SK-N-SH (cell line): ENCODE measurements at regions not wholly inside any gene's neighbourhood (a gene's known extent, or its start where the extent isn't known, plus 50 kb on each side); places are given as distances from the start of the nearest gene placed in this dataset.

Experiments
- CTCF ChIA-PET: fragments of 300-600, 350-600 bp; formaldehyde crosslinking; extraction: SDS; loops from one replicate; lab custom pipeline; 2021; lab: Yijun Ruan, JAX
- POLR2A ChIA-PET: fragments of 350-600 bp; sonication (Branson Sonifier 250); formaldehyde crosslinking; extraction: SDS; loops from one replicate; lab custom pipeline; 2020; ENCODE audit warnings: antibody characterized with exemption, inconsistent platforms; lab: Yijun Ruan, JAX
- DNase-seq: peaks from one replicate; pipeline ENCODE4 v3.0.0; 2012
- H2AFZ ChIP-seq: fragments of 200-600 bp; sonication (generic); 2 replicates; pipeline ENCODE4 v1.8.1; 2016; ENCODE audit warnings: antibody characterized with exemption, mild to moderate bottlenecking, low read depth
- H3F3A ChIP-seq: fragments of 200-600 bp; sonication (generic); replicated peaks from 2 replicates; pipeline ENCODE3; 2016; ENCODE audit warnings: antibody characterized with exemption, mild to moderate bottlenecking; ENCODE audit not compliant: insufficient read depth
- H3K27ac ChIP-seq, 2 experiments: fragments of 200-500 bp in 1 of 2; fragments of 200-600 bp in 1 of 2; sonication (Bioruptor generic) in 1 of 2; sonication (generic), shearing (Covaris generic) in 1 of 2; 2 replicates each; pipeline versions ENCODE4 v1.5.1 to v1.6.1; 2014 to 2016; ENCODE audit warnings: low read depth in 2 of 2, inconsistent platforms in 1 of 2, low read length in 1 of 2, mild to moderate bottlenecking in 1 of 2, mixed read lengths in 1 of 2
- H3K27me3 ChIP-seq: fragments of 200-600 bp; sonication (generic), shearing (Covaris generic); 2 replicates; pipeline ENCODE4 v1.6.1; 2016; ENCODE audit warnings: mixed run types; ENCODE audit not compliant: insufficient read depth
- H3K36me3 ChIP-seq, 2 experiments: fragments of 200-500 bp in 1 of 2; fragments of 200-600 bp in 1 of 2; sonication (Bioruptor generic) in 1 of 2; sonication (generic) in 1 of 2; replicated peaks in 1 of 2; 2 replicates each; pipeline versions ENCODE3 to v1.5.1; 2014 to 2016; ENCODE audit warnings: low read length in 1 of 2, mild to moderate bottlenecking in 1 of 2; ENCODE audit not compliant: insufficient read depth in 2 of 2, control insufficient read depth in 1 of 2
- H3K4me1 ChIP-seq, 2 experiments: fragments of 200-500 bp in 1 of 2; fragments of 200-600 bp in 1 of 2; sonication (Bioruptor generic) in 1 of 2; sonication (generic), shearing (Covaris generic) in 1 of 2; 2 replicates each; pipeline versions ENCODE4 v1.5.1 to v1.6.1; 2014 to 2016; ENCODE audit warnings: low read depth in 1 of 2, low read length in 1 of 2, mixed run types in 1 of 2; ENCODE audit not compliant: insufficient read depth in 2 of 2, control insufficient read depth in 1 of 2
- H3K4me2 ChIP-seq: fragments of 200-600 bp; sonication (generic), shearing (Covaris generic); 2 replicates; pipeline ENCODE4 v1.6.1; 2017; ENCODE audit warnings: mixed run types
- H3K4me3 ChIP-seq, 2 experiments: fragments of 200-500 bp in 1 of 2; fragments of 200-600 bp in 1 of 2; sonication (Bioruptor generic) in 1 of 2; sonication (generic), shearing (Covaris generic) in 1 of 2; 2 replicates each; pipeline versions ENCODE4 v1.5.1 to v1.8.1; 2014 to 2016; ENCODE audit warnings: low read depth in 2 of 2, inconsistent platforms in 1 of 2, low read length in 1 of 2, mild to moderate bottlenecking in 1 of 2, mixed read lengths in 1 of 2, moderate library complexity in 1 of 2
- H3K79me2 ChIP-seq: fragments of 200-600 bp; sonication (generic); 2 replicates; pipeline ENCODE4 v1.8.1; 2017; ENCODE audit warnings: mild to moderate bottlenecking; ENCODE audit not compliant: insufficient read depth
- H3K9ac ChIP-seq: fragments of 200-600 bp; sonication (generic); 2 replicates; pipeline ENCODE4 v1.6.1; 2017; ENCODE audit warnings: mixed run types
- H3K9me2 ChIP-seq: fragments of 200-600 bp; sonication (generic); 2 replicates; pipeline ENCODE4 v1.6.1; 2017; ENCODE audit warnings: mixed run types
- H3K9me3 ChIP-seq: fragments of 200-600 bp; sonication (generic); 2 replicates; pipeline ENCODE4 v1.6.1; 2017; ENCODE audit warnings: mixed run types, mild to moderate bottlenecking, moderate library complexity
- H4K20me1 ChIP-seq: fragments of 200-600 bp; sonication (generic); 2 replicates; pipeline ENCODE4 v1.6.1; 2017; ENCODE audit warnings: mild to moderate bottlenecking, mixed run types; ENCODE audit not compliant: insufficient read depth
- CHD2 ChIP-seq: fragments of 150-350 bp; IDR thresholded peaks from 2 replicates; pipeline ENCODE4 v1.6.1; 2018; ENCODE audit warnings: low read length; ENCODE audit not compliant: partially characterized antibody
- FOSL2 ChIP-seq: IDR thresholded peaks from 2 replicates; pipeline ENCODE4 v1.4.0; 2012; ENCODE audit warnings: low read depth, mild to moderate bottlenecking, moderate library complexity, borderline replicate concordance
- FOXM1 ChIP-seq: IDR thresholded peaks from 2 replicates; pipeline ENCODE4 v1.4.0; 2012; ENCODE audit warnings: low read depth, mild to moderate bottlenecking
- JUND ChIP-seq: IDR thresholded peaks from 2 replicates; pipeline ENCODE4 v1.4.0; 2012
- RAD21 ChIP-seq: IDR thresholded peaks from 2 replicates; pipeline ENCODE4 v1.6.1; 2012; ENCODE audit warnings: mild to moderate bottlenecking, low read length
- RFX5 ChIP-seq: IDR thresholded peaks from 2 replicates; pipeline ENCODE4 v1.6.1; 2012; ENCODE audit warnings: mild to moderate bottlenecking, improper control_type of control experiment, low read length
- RXRA ChIP-seq: IDR thresholded peaks from 2 replicates; pipeline ENCODE4 v1.4.0; 2012; ENCODE audit warnings: low read depth, mild to moderate bottlenecking, borderline replicate concordance
- SIN3A ChIP-seq: IDR thresholded peaks from 2 replicates; pipeline ENCODE4 v1.6.1; 2012; ENCODE audit warnings: low read depth, mild to moderate bottlenecking, low read length, moderate library complexity, borderline replicate concordance
- TCF12 ChIP-seq: IDR thresholded peaks from 2 replicates; pipeline ENCODE4 v1.4.0; 2012
- USF1 ChIP-seq: IDR thresholded peaks from 2 replicates; pipeline ENCODE4 v1.4.0; 2012; ENCODE audit warnings: low read depth, borderline replicate concordance
- WGBS: methylation state at CpG from one replicate; pipeline ENCODE4 v1.1.6; 2017; ENCODE audit warnings: low lambda C conversion rate; 5-methylcytosine and 5-hydroxymethylcytosine counted together
- TF ChIP-seq, protein P1 (sequence below): IDR thresholded peaks from 2 replicates; pipeline ENCODE4 v1.4.0; 2012; ENCODE audit warnings: low read depth
- TF ChIP-seq, protein P2 (sequence below): fragments of 150-350 bp; IDR thresholded peaks from 2 replicates; pipeline ENCODE4 v1.6.1; 2016; ENCODE audit warnings: mild to moderate bottlenecking, low read depth, low read length
- TF ChIP-seq, protein P3 (sequence below): IDR thresholded peaks from 2 replicates; pipeline ENCODE4; 2012

DNA sequence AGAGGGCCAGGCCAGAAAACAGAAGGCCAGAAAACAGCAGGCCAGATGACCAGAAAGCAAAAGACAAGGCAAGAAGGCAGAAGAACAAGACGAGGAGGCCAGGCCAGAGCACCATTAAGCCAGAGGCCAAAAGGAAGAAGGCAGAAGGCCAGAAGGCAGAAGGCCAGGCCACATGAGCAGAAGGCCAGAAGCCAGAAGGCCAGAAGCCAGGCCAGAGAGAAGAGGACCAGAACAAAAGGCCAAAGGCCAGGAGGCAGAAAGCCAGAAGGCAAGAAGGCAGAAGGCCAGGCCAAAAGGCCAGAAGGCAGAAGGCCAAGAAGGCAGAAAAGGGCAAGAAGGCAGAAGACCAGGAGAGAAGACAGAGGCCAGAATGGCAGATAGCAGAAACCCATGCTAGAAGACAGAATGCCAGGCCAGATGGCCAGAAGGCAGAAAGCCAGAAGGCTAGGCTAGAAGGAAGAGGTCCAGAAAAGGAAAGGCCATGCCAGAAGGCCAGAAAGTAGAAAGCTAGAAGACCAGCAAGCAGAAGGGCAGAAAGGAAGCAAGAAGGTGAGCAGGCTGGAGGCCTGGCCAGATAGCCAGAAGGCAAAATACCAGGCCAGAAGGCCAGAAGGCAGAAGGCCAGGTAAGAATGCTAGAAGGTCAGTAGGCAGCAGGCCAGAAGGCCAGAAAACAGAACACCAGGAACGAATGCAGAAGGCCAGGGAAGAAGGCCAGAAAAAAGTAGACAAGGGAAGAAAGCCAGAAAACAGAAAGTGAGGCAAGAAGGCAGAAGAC, 187.6 kb downstream of the TUBA3C start:
- Histone ChIP-seq H3K27me3 (no peaks in the 10 kb centered on the region), H3K79me2 (no peaks in the 10 kb centered on the region), H3F3A (no peaks in the 10 kb centered on the region), H3K9ac (no peak overlapping the region), H3K9me2 (no peaks in the 10 kb centered on the region), H3K36me3 (no peaks in the 10 kb centered on the region), H3K4me2 (no peak overlapping the region), H3K27ac (no peak overlapping the region), H4K20me1 (no peaks in the 10 kb centered on the region), H3K4me1 (no peaks in the 10 kb centered on the region), H3K4me3 (no peak overlapping the region), H3K9me3 (no peaks in the 10 kb centered on the region), H2AFZ (no peak overlapping the region)
- DNase-seq = no peak
- CTCF ChIA-PET = no interaction called here
- POLR2A ChIA-PET = no interaction called here
- TF ChIP-seq SIN3A = no peak
- 19% methylated on average over 2 of the region's 2 CpGs for WGBS

GRCh38 chr13:18992791-18993190, 188.8 kb downstream of the TUBA3C start:
- Histone ChIP-seq H3K4me1 (no peaks in the 10 kb centered on the region), H3K27me3 (no peaks in the 10 kb centered on the region), H3K36me3 (no peaks in the 10 kb centered on the region), H3K79me2 (no peaks in the 10 kb centered on the region), H3K9me3 (no peaks in the 10 kb centered on the region), H3K9ac (no peak overlapping the region), H3F3A (no peaks in the 10 kb centered on the region), H2AFZ (no peak overlapping the region), H4K20me1 (no peaks in the 10 kb centered on the region), H3K9me2 (no peaks in the 10 kb centered on the region), H3K27ac (no peak overlapping the region), H3K4me2 (no peak overlapping the region), H3K4me3 (no peak overlapping the region)
- no peak for TF ChIP-seq FOSL2
- 4% methylated on average over 1 of the region's 1 CpG for WGBS
- CTCF ChIA-PET = no interaction called here
- POLR2A ChIA-PET = no interaction called here
- no peak for DNase-seq

- no peak for TF ChIP-seq JUND
- TF ChIP-seq, protein P1, sequence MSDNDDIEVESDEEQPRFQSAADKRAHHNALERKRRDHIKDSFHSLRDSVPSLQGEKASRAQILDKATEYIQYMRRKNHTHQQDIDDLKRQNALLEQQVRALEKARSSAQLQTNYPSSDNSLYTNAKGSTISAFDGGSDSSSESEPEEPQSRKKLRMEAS = no peak
- no peak for TF ChIP-seq FOXM1
- no peak for TF ChIP-seq CHD2
- TF ChIP-seq, protein P2, sequence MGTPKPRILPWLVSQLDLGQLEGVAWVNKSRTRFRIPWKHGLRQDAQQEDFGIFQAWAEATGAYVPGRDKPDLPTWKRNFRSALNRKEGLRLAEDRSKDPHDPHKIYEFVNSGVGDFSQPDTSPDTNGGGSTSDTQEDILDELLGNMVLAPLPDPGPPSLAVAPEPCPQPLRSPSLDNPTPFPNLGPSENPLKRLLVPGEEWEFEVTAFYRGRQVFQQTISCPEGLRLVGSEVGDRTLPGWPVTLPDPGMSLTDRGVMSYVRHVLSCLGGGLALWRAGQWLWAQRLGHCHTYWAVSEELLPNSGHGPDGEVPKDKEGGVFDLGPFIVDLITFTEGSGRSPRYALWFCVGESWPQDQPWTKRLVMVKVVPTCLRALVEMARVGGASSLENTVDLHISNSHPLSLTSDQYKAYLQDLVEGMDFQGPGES = no peak
- TF ChIP-seq RAD21 = no peak
- TF ChIP-seq RFX5 = no peak
- TF ChIP-seq USF1 = no peak
- TF ChIP-seq TCF12 = no peak
- no peak for TF ChIP-seq RXRA
- TF ChIP-seq, protein P3, sequence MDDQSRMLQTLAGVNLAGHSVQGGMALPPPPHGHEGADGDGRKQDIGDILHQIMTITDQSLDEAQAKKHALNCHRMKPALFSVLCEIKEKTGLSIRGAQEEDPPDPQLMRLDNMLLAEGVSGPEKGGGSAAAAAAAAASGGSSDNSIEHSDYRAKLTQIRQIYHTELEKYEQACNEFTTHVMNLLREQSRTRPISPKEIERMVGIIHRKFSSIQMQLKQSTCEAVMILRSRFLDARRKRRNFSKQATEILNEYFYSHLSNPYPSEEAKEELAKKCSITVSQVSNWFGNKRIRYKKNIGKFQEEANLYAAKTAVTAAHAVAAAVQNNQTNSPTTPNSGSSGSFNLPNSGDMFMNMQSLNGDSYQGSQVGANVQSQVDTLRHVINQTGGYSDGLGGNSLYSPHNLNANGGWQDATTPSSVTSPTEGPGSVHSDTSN = no peak
- no peaks in the 10 kb centered on the region for H4K20me1 ChIP-seq
- no peaks in the 10 kb centered on the region for H3F3A ChIP-seq
- no peaks in the 10 kb centered on the region for H3K79me2 ChIP-seq
- ChIA-PET POLR2A (no interaction called here), CTCF (no interaction called here)
- no peaks in the 10 kb centered on the region for H3K9me3 ChIP-seq
- H3K4me1 ChIP-seq = no peaks in the 10 kb centered on the region
- H3K9ac ChIP-seq = no peak overlapping the region
- 0% methylated on average over 1 of the region's 2 CpGs for WGBS
- H2AFZ ChIP-seq = no peak overlapping the region
- no peak overlapping the region for H3K4me2 ChIP-seq
- no peak overlapping the region for H3K4me3 ChIP-seq
- no peaks in the 10 kb centered on the region for H3K36me3 ChIP-seq
- DNase-seq = no peak
- no peak overlapping the region for H3K27ac ChIP-seq
- no peaks in the 10 kb centered on the region for H3K9me2 ChIP-seq
- H3K27me3 ChIP-seq = no peaks in the 10 kb centered on the region
Observed at GRCh38 chr13:18991060-18991459, 190.6 kb downstream of the TUBA3C start.
